SK-N-MC (cell line): ENCODE measurements at regions not wholly inside any gene's neighbourhood (a gene's known extent, or its start where the extent isn't known, plus 50 kb on each side); places are given as distances from the start of the nearest gene placed in this dataset.

Experiments used
- EZH2 ChIP-seq: fragments of 200-600 bp; sonication (generic); IDR thresholded peaks from one replicate; pipeline ENCODE4 v1.6.1; 2017; ENCODE audit warnings: antibody characterized with exemption
- FOXP2 ChIP-seq: optimal IDR thresholded peaks from 2 replicates; pipeline ENCODE3; 2011; ENCODE audit warnings: mild to moderate bottlenecking, moderate library complexity; ENCODE audit not compliant: insufficient read depth; ENCODE audit errors: extremely low read length, control extremely low read depth
- POLR2AphosphoS5 ChIP-seq: IDR thresholded peaks from 2 replicates; pipeline ENCODE4 v1.6.1; 2012; ENCODE audit warnings: mild to moderate bottlenecking, low read depth, low read length, borderline replicate concordance

- TF ChIP-seq EZH2, result no peak
- TF ChIP-seq FOXP2, result no peak
- TF ChIP-seq POLR2AphosphoS5, result no peak
These were observed 247.4 kb upstream of the IRX3 start for GRCh38 chr16:54533856-54534490.
